Smooth muscle cell (in vitro differentiated cells): ENCODE measurements at regions not wholly inside any gene's neighbourhood (a gene's known extent, or its start where the extent isn't known, plus 50 kb on each side); places are given as distances from the start of the nearest gene placed in this dataset.

ENCODE experiments used
- DNase-seq: peaks from one replicate; lab custom pipeline; 2025; ENCODE audit not compliant: unreplicated experiment; lab: John Stamatoyannopoulos, UW
- H2AFZ ChIP-seq: fragments of 200-600 bp; sonication (generic); 2 replicates; pipeline ENCODE4 v1.6.0; 2016; ENCODE audit warnings: antibody characterized with exemption, low read depth, mild to moderate bottlenecking
- H3F3A ChIP-seq: fragments of 200-600 bp; sonication (generic); 2 replicates; pipeline ENCODE4 v1.6.0; 2017; ENCODE audit warnings: antibody characterized with exemption, low read depth
- H3K27ac ChIP-seq: fragments of 200-600 bp; sonication (generic); 2 replicates; pipeline ENCODE4 v1.5.1; 2016; ENCODE audit warnings: low read depth, mild to moderate bottlenecking
- H3K27me3 ChIP-seq: fragments of 200-600 bp; sonication (generic); 2 replicates; pipeline ENCODE4 v1.6.1; 2016; ENCODE audit warnings: low read depth, mild to moderate bottlenecking
- H3K36me3 ChIP-seq: fragments of 200-600 bp; sonication (generic); 2 replicates; pipeline ENCODE4 v1.5.1; 2016; ENCODE audit warnings: low read depth
- H3K4me1 ChIP-seq: fragments of 200-600 bp; sonication (generic); 2 replicates; pipeline ENCODE4 v1.5.1; 2016; ENCODE audit warnings: low read depth
- H3K4me2 ChIP-seq: fragments of 200-600 bp; sonication (generic); 2 replicates; pipeline ENCODE4 v1.6.0; 2016; ENCODE audit warnings: mild to moderate bottlenecking
- H3K4me3 ChIP-seq: fragments of 200-600 bp; sonication (generic); 2 replicates; pipeline ENCODE4 v1.5.1; 2016; ENCODE audit warnings: mild to moderate bottlenecking
- H3K79me2 ChIP-seq: fragments of 200-600 bp; sonication (generic); 2 replicates; pipeline ENCODE4 v1.6.0; 2016; ENCODE audit warnings: low read depth, mild to moderate bottlenecking
- H3K9ac ChIP-seq: fragments of 200-600 bp; sonication (generic); 2 replicates; pipeline ENCODE4 v1.6.0; 2016; ENCODE audit warnings: low read depth
- H3K9me3 ChIP-seq: fragments of 200-600 bp; sonication (generic); replicated peaks from 2 replicates; pipeline ENCODE4 v1.5.1; 2016; ENCODE audit warnings: low read depth
- H4K20me1 ChIP-seq: fragments of 200-600 bp; sonication (generic); 2 replicates; pipeline ENCODE4 v1.6.0; 2016; ENCODE audit warnings: low read depth
- WGBS: methylation state at CpG from one replicate; pipeline ENCODE4 v1.1.7; 2016; ENCODE audit warnings: low lambda C conversion rate; 5-methylcytosine and 5-hydroxymethylcytosine counted together
- TF ChIP-seq, protein P1 (sequence below): fragments of 200-600 bp; sonication (generic); IDR thresholded peaks from 2 replicates; pipeline ENCODE4 v1.5.1; 2017; ENCODE audit warnings: borderline replicate concordance, mild to moderate bottlenecking, antibody characterized with exemption; ENCODE audit not compliant: insufficient read depth, poor library complexity, severe bottlenecking

GRCh38 chr16:79966226-79966625 is 365.7 kb upstream of the MAF start:
- DNase-seq: no peak
- H3K27me3 ChIP-seq: no peaks in the 10 kb centered on the region
- H3K27ac ChIP-seq: no peak overlapping the region
- H3K36me3 ChIP-seq: no peaks in the 10 kb centered on the region
- H3K4me2 ChIP-seq: no peak overlapping the region
- TF ChIP-seq, protein P1, sequence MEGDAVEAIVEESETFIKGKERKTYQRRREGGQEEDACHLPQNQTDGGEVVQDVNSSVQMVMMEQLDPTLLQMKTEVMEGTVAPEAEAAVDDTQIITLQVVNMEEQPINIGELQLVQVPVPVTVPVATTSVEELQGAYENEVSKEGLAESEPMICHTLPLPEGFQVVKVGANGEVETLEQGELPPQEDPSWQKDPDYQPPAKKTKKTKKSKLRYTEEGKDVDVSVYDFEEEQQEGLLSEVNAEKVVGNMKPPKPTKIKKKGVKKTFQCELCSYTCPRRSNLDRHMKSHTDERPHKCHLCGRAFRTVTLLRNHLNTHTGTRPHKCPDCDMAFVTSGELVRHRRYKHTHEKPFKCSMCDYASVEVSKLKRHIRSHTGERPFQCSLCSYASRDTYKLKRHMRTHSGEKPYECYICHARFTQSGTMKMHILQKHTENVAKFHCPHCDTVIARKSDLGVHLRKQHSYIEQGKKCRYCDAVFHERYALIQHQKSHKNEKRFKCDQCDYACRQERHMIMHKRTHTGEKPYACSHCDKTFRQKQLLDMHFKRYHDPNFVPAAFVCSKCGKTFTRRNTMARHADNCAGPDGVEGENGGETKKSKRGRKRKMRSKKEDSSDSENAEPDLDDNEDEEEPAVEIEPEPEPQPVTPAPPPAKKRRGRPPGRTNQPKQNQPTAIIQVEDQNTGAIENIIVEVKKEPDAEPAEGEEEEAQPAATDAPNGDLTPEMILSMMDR: no peak
- 98% methylated on average over 2 of the region's 2 CpGs for WGBS
- H3K79me2 ChIP-seq: no peaks in the 10 kb centered on the region
- H3K4me1 ChIP-seq: no peaks in the 10 kb centered on the region
- H3K9ac ChIP-seq: no peak overlapping the region
- no peaks in the 10 kb centered on the region for H3K9me3 ChIP-seq
- no peaks in the 10 kb centered on the region for H4K20me1 ChIP-seq
- peaks cover 3% of the 10 kb centered on the region for H3F3A ChIP-seq
- no peak overlapping the region for H2AFZ ChIP-seq
- H3K4me3 ChIP-seq: no peak overlapping the region

DNA sequence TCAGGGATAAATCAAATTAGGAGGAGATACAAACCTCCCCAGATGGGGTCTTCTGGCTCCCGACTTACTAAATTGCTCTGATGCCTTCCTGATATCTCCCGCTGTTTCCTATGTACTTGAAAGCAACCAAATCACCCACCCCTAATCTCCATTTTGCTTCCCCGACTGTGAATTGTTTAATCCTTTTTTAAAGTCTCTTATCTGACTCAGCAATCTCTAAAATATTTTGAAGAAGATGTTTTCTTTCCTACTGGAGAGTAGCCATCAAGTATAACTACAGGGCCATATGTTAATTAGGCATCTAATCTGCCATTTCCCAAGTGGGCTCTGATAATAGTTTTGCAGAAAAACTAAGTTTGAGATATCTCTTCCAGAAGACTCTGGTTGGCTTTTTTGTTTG is 365.2 kb upstream of the MAF start:
- TF ChIP-seq, protein P1: no peak
- H4K20me1 ChIP-seq: no peaks in the 10 kb centered on the region
- WGBS: 76% methylated on average over 3 of the region's 3 CpGs
- no peak overlapping the region for H3K27ac ChIP-seq
- H3K4me3 ChIP-seq: no peak overlapping the region
- H3K27me3 ChIP-seq: no peaks in the 10 kb centered on the region
- no peaks in the 10 kb centered on the region for H3K4me1 ChIP-seq
- DNase-seq: no peak
- no peaks in the 10 kb centered on the region for H3K9me3 ChIP-seq
- no peaks in the 10 kb centered on the region for H3K79me2 ChIP-seq
- no peak overlapping the region for H3K4me2 ChIP-seq
- H3K36me3 ChIP-seq: no peaks in the 10 kb centered on the region
- no peak overlapping the region for H3K9ac ChIP-seq
- H2AFZ ChIP-seq: no peak overlapping the region
- H3F3A ChIP-seq: no peaks in the 10 kb centered on the region

GRCh38 chr16:79964104-79964503 is 363.6 kb upstream of the MAF start:
- Histone ChIP-seq H3K27me3 (no peaks in the 10 kb centered on the region), H3K9me3 (no peaks in the 10 kb centered on the region), H3K4me2 (no peak overlapping the region), H3K4me1 (no peaks in the 10 kb centered on the region), H3K36me3 (no peaks in the 10 kb centered on the region), H3K79me2 (no peaks in the 10 kb centered on the region), H3K4me3 (no peak overlapping the region), H2AFZ (no peak overlapping the region), H3F3A (no peaks in the 10 kb centered on the region), H4K20me1 (no peaks in the 10 kb centered on the region), H3K27ac (no peak overlapping the region), H3K9ac (no peak overlapping the region)
- TF ChIP-seq, protein P1: no peak
- no peak for DNase-seq
- WGBS: 33% methylated on average over 1 of the region's 1 CpG

GRCh38 chr16:79962962-79963361 is 362.4 kb upstream of the MAF start:
- Histone ChIP-seq H3F3A (no peaks in the 10 kb centered on the region), H3K27me3 (no peaks in the 10 kb centered on the region), H3K4me1 (no peaks in the 10 kb centered on the region), H3K4me2 (no peak overlapping the region), H3K9ac (no peak overlapping the region), H4K20me1 (no peaks in the 10 kb centered on the region), H3K27ac (no peak overlapping the region), H3K79me2 (no peaks in the 10 kb centered on the region), H2AFZ (no peak overlapping the region), H3K9me3 (no peaks in the 10 kb centered on the region), H3K4me3 (no peak overlapping the region), H3K36me3 (no peaks in the 10 kb centered on the region)
- DNase-seq: no peak
- TF ChIP-seq, protein P1: no peak
- WGBS: 86% methylated on average over 3 of the region's 3 CpGs
